GM10248 (cell line): ENCODE measurements at regions not wholly inside any gene's neighbourhood (a gene's known extent, or its start where the extent isn't known, plus 50 kb on each side); places are given as distances from the start of the nearest gene placed in this dataset.
"Not testable (repeated sequence)": the region's sequence is repeated elsewhere in the genome, so short reads cannot be mapped to it uniquely, and the experiment has no call there.

ENCODE experiments used
- CTCF ChIA-PET: fragments of 300-600 bp; sonication (Branson Sonifier 250); formaldehyde crosslinking; extraction: SDS; loops from one replicate; lab custom pipeline; 2021; ENCODE audit warnings: antibody characterized with exemption; lab: Yijun Ruan, JAX
- POLR2A ChIA-PET: fragments of 350-650 bp; sonication (Branson Sonifier 250); formaldehyde crosslinking; extraction: SDS; loops from one replicate; lab custom pipeline; 2020; ENCODE audit warnings: antibody characterized with exemption; lab: Yijun Ruan, JAX
- DNase-seq: peaks from one replicate; pipeline ENCODE4 v3.0.0; 2012; ENCODE audit errors: extremely low spot score
- CTCF ChIP-seq: IDR thresholded peaks from 2 replicates; pipeline ENCODE4 v1.5.1; 2012; ENCODE audit warnings: mild to moderate bottlenecking, low read depth; ENCODE audit errors: extremely low read depth, missing control alignments, control extremely low read depth

- ChIA-PET CTCF (interaction anchor here (1.2 kb wide), 1 partner anchor 12 kb away, joined by 4 read pairs; no protein-coding TSS in a partner anchor), POLR2A (no interaction called here)
- DNase-seq = no peak
- TF ChIP-seq CTCF = no peak
Measured at GRCh38 chr6:92111386-92111785, 1308.0 kb downstream of the EPHA7 start.

GRCh38 chr6:92110403-92110802, 1309.0 kb downstream of the EPHA7 start:
- POLR2A ChIA-PET = no interaction called here
- no peak for TF ChIP-seq CTCF
- CTCF ChIA-PET = interaction anchor here (0.8 to 1.6 kb wide), 6 partner anchors 10 to 35 kb away, joined by 3 to 8 read pairs (median 3); no protein-coding TSS in a partner anchor
- DNase-seq = no peak

GRCh38 chr6:92109956-92110355, 1309.4 kb downstream of the EPHA7 start:
- POLR2A ChIA-PET = no interaction called here
- CTCF ChIA-PET = interaction anchor here (1.0 to 1.6 kb wide), 6 partner anchors 9 to 137 kb away, joined by 3 to 8 read pairs (median 3); no protein-coding TSS in a partner anchor
- no peak for DNase-seq
- no peak for TF ChIP-seq CTCF

- no peak for DNase-seq
- CTCF ChIA-PET = interaction anchor here (1.0 to 1.6 kb wide), 3 partner anchors 8 to 136 kb away, joined by 3 to 8 read pairs (median 3); no protein-coding TSS in a partner anchor
- POLR2A ChIA-PET = no interaction called here
- TF ChIP-seq CTCF = no peak
Measured at GRCh38 chr6:92109256-92109655, 1310.1 kb downstream of the EPHA7 start.

- no peak for TF ChIP-seq CTCF
- ChIA-PET CTCF (no interaction called here), POLR2A (no interaction called here)
- DNase-seq = no peak
Measured at GRCh38 chr6:92086750-92087149, 1332.6 kb downstream of the EPHA7 start.

GRCh38 chr6:92083914-92084313, 1335.4 kb downstream of the EPHA7 start:
- DNase-seq, POLR2A ChIA-PET: not testable (repeated sequence)
- CTCF ChIA-PET = interaction anchor here (1.0 kb wide), 1 partner anchor 9 kb away, joined by 3 read pairs; no protein-coding TSS in a partner anchor

- CTCF ChIA-PET = no interaction called here
- TF ChIP-seq CTCF = no peak
- POLR2A ChIA-PET = no interaction called here
- DNase-seq = no peak
Measured at GRCh38 chr6:92072387-92072786, 1347.0 kb downstream of the EPHA7 start.
